Ishikawa (cell line): ENCODE measurements at regions not wholly inside any gene's neighbourhood (a gene's known extent, or its start where the extent isn't known, plus 50 kb on each side); places are given as distances from the start of the nearest gene placed in this dataset.

Experiments used
- CEBPB ChIP-seq: IDR thresholded peaks from 2 replicates; pipeline ENCODE4 v1.6.1; 2012
- CREB1 ChIP-seq: IDR thresholded peaks from 2 replicates; pipeline ENCODE4 v1.6.1; 2012; ENCODE audit warnings: low read depth
- EGR1 ChIP-seq: IDR thresholded peaks from 2 replicates; pipeline ENCODE4 v1.6.1; 2012
- EP300 ChIP-seq: IDR thresholded peaks from 2 replicates; pipeline ENCODE4 v1.6.1; 2012; ENCODE audit warnings: borderline replicate concordance
- FOXM1 ChIP-seq: IDR thresholded peaks from 2 replicates; pipeline ENCODE4 v1.6.1; 2012; ENCODE audit warnings: low read depth, borderline replicate concordance
- MAX ChIP-seq: IDR thresholded peaks from 2 replicates; pipeline ENCODE4 v1.6.1; 2012
- NFIC ChIP-seq: IDR thresholded peaks from 2 replicates; pipeline ENCODE4 v1.6.1; 2012
- RAD21 ChIP-seq: IDR thresholded peaks from 2 replicates; pipeline ENCODE4 v1.6.1; 2012; ENCODE audit warnings: low read depth
- REST ChIP-seq: IDR thresholded peaks from 2 replicates; pipeline ENCODE4 v1.6.1; 2012; ENCODE audit warnings: low read depth, mild to moderate bottlenecking
- TAF1 ChIP-seq: IDR thresholded peaks from 2 replicates; pipeline ENCODE4 v1.6.1; 2012; ENCODE audit warnings: low read depth, mild to moderate bottlenecking
- TCF12 ChIP-seq: IDR thresholded peaks from 2 replicates; pipeline ENCODE4 v1.6.1; 2012; ENCODE audit warnings: low read depth
- TEAD4 ChIP-seq: IDR thresholded peaks from 2 replicates; pipeline ENCODE4 v1.6.1; 2012
- USF1 ChIP-seq: IDR thresholded peaks from 2 replicates; pipeline ENCODE4 v1.6.1; 2012
- YY1 ChIP-seq: IDR thresholded peaks from 2 replicates; pipeline ENCODE4 v1.6.1; 2012; ENCODE audit warnings: low read depth
- ZBTB7A ChIP-seq: IDR thresholded peaks from 2 replicates; pipeline ENCODE4 v1.6.1; 2012; ENCODE audit warnings: low read depth

GRCh38 chr4:182103614-182104319 is 139.4 kb upstream of the TENM3 start:
- TF ChIP-seq FOXM1 (no peak), EGR1 (no peak), TEAD4 (no peak), ZBTB7A (no peak), TAF1 (no peak), CREB1 (no peak), RAD21 (no peak), MAX (no peak), EP300 (no peak), NFIC (no peak), USF1 (no peak), CEBPB (no peak), REST (no peak), YY1 (no peak), TCF12 (no peak)

GRCh38 chr4:182105416-182105815 is 137.8 kb upstream of the TENM3 start:
- TF ChIP-seq FOXM1 (no peak), EP300 (no peak), TEAD4 (no peak), CEBPB (no peak), CREB1 (no peak), EGR1 (no peak), REST (no peak), USF1 (no peak), TCF12 (no peak), ZBTB7A (no peak), RAD21 (no peak), NFIC (no peak), TAF1 (no peak), YY1 (no peak), MAX (no peak)

- TF ChIP-seq EP300 (no peak), REST (no peak), EGR1 (no peak), ZBTB7A (no peak), CEBPB (no peak), MAX (no peak), NFIC (no peak), TEAD4 (no peak)
Measured at GRCh38 chr4:182107931-182108330, 135.3 kb upstream of the TENM3 start.

- TF ChIP-seq TCF12: no peak
- TF ChIP-seq EP300: no peak
- no peak for TF ChIP-seq REST
- no peak for TF ChIP-seq YY1
- no peak for TF ChIP-seq TEAD4
- TF ChIP-seq ZBTB7A: no peak
- TF ChIP-seq USF1: no peak
- TF ChIP-seq MAX: no peak
- no peak for TF ChIP-seq NFIC
- no peak for TF ChIP-seq RAD21
- no peak for TF ChIP-seq EGR1
- no peak for TF ChIP-seq CEBPB
- TF ChIP-seq CREB1: no peak
- no peak for TF ChIP-seq TAF1
- no peak for TF ChIP-seq FOXM1
Measured at GRCh38 chr4:182111586-182111985, 131.6 kb upstream of the TENM3 start.
